NCI-H2171 treated with DMSO at 0.1 percent for 48 hours (cell line): ENCODE measurements at regions not wholly inside any gene's neighbourhood (a gene's known extent, or its start where the extent isn't known, plus 50 kb on each side); places are given as distances from the start of the nearest gene placed in this dataset.

Experiments
- DNase-seq: peaks from one replicate; lab custom pipeline; 2025; lab: John Stamatoyannopoulos, UW

- DNase-seq: no peak
Measured at GRCh38 chr19:31560086-31561060, 211.1 kb upstream of the TSHZ3 start.

- DNase-seq: no peak
Measured at GRCh38 chr19:31562966-31563612, 213.9 kb upstream of the TSHZ3 start.

GRCh38 chr19:31567776-31568175, 218.5 kb upstream of the TSHZ3 start:
- no peak for DNase-seq

- DNase-seq: no peak
Measured at GRCh38 chr19:31568724-31569123, 219.5 kb upstream of the TSHZ3 start.

- no peak for DNase-seq
Measured at GRCh38 chr19:31570718-31571117, 221.5 kb upstream of the TSHZ3 start.

- no peak for DNase-seq
Measured at GRCh38 chr19:31572102-31572975, 223.1 kb upstream of the TSHZ3 start.

- no peak for DNase-seq
Measured at GRCh38 chr19:31572976-31573298, 223.7 kb upstream of the TSHZ3 start.

GRCh38 chr19:31574251-31574973, 225.2 kb upstream of the TSHZ3 start:
- no peak for DNase-seq

DNA sequence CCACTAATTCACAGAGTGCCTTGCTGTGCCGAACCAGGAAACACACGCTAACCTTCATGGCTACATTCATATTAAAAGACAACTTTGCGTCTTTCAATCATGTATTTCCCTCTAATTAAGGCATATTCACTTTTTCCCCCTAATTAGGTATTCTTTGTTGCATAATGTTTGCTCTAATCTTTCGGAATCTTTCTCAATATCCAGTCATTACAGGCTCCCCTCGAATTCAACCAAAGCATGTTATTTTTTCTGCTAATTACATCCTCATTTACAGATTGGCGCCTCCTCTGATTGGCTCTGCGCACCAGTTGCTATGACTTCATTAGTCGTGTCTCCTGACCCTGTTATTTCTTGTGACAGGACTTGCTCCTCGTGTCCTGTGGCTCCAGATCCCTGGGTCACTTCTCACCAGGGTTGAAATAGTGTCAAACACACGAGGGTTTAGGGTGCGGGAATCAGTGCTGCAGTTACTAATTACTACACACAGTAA, 226.7 kb upstream of the TSHZ3 start:
- no peak for DNase-seq

DNA sequence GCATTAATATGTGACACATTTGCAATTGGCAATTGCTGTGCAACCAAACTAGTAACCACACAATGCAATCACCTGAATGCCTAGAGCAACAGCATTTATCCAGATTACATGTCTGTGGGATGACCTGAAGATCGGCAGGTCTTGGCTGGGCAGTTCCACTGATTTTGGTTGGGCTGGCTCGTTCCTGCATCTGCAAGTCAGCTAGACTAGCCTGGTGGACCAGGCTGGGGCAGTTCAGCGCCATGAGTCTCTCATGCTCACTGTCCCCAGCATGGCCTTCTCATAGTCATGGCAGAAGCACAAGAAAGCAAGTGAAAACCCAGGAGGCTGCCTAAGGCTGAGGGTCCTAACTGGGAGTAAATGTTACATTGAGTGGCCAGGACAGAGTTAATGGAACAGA, 229.1 kb upstream of the TSHZ3 start:
- no peak for DNase-seq

DNA sequence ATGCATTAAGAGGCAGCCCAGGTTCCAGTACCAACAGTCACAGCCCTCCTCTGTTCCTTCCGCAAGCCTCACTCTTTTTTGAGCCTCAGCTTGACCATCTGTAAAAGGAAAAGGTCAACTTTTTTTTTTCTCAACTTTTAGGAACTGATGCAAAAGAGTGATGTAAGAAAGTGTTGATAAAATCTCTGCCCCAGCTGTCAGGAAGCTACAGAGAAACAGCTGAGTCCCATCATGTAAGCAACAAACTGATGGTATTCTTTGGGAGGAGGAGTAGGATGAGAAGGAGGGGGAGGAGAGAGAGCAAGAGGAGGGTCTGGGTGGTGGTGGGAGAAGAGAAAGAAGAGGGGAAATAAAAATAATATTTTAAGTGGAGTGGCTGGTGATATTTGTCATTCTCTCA, 233.9 kb upstream of the TSHZ3 start:
- no peak for DNase-seq

DNA sequence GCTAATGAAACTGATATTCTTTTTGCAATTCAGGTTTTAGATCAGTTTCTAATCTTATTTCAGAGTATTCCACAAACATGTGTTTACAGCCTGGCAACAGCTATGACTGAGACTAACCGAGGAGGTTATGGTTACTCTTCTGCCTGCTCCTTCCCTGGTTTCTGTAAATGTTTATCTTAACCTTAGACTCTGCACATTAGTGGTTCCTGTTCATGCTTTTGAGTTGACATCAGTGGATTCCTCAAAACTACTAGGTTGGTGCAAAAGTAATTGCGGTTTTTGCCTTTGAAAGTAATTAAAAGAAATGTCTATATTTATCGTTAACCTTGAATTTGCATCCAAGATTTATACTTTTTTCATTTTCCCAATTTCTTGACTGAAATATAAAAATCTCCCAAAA, 237.0 kb upstream of the TSHZ3 start:
- DNase-seq: no peak

- no peak for DNase-seq
Measured at GRCh38 chr19:31589109-31589508, 239.9 kb upstream of the TSHZ3 start.

DNA sequence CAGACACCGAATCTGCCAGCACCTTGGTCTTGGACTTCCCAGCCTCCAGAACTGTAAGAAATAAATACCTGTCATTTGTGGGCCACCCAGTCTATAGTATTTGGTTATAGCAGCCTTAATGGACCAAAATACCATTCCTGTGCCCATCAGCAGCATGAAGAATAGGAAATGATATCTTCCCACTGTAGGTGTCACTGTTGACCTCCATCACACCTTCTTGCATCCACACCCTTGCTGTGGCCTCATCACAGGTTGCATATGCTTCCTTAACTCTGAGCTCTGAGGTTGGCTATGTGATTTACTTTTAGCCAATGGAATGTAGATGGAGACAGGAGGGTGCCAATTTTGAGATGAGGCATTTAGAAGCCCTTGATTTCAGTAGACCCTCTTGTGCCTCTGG, 242.0 kb upstream of the TSHZ3 start:
- DNase-seq: no peak

GRCh38 chr19:31592456-31592855, 243.2 kb upstream of the TSHZ3 start:
- DNase-seq: no peak

GRCh38 chr19:31594701-31595100, 245.5 kb upstream of the TSHZ3 start:
- no peak for DNase-seq

DNA sequence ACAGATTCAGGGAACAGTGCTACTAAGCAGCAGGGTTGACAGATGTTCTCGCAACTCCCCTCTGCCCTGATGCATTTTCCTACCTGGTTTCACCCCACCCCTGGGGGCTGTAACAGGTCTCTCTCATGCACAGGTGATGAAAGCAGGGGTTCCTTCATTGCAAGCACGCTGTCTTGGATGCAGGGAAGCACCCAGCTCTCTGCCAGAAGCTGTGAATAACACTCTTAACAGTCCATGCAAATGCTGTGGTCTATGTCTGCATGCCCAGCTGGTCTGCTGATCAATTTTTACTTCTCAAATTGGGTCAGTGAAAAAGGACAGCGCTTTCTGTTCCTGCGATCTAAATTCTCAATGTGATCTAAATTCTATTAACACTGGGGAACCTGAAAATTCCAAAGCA, 246.3 kb upstream of the TSHZ3 start:
- no peak for DNase-seq

DNA sequence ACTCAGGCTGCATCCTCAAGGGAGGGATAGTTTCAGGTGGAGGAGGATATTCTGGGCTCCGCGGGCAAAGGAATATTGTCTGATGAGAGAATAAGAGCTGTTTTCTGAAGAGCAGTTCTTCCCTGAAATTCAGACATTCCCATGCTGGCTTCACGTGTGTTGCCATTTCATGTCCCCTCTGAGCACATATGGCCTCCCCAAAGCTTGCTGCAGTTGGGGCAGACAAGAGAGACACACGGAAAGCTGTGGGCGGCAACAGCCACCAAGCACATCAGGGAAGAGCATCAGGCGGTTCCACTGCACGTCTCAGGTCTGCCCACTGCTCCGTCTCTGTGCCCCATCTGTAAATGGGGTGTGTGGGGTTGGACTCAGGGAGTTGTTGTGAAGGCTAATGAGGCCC, 247.5 kb upstream of the TSHZ3 start:
- no peak for DNase-seq

GRCh38 chr19:31597616-31598015, 248.4 kb upstream of the TSHZ3 start:
- no peak for DNase-seq

- DNase-seq: no peak
Measured at GRCh38 chr19:31598730-31599238, 249.5 kb upstream of the TSHZ3 start.

- no peak for DNase-seq
Measured at GRCh38 chr19:31600731-31601295, 251.6 kb upstream of the TSHZ3 start.
